GM11168 (cell line): ENCODE measurements at regions not wholly inside any gene's neighbourhood (a gene's known extent, or its start where the extent isn't known, plus 50 kb on each side); places are given as distances from the start of the nearest gene placed in this dataset.

Source experiments
- in situ Hi-C: fragments of 300-500 bp; cut with MboI; formaldehyde crosslinking; loops from one replicate; pipeline ENCODE4 v1.12.0; 2022; ENCODE audit warnings: low sequenced_read_pairs; ENCODE audit not compliant: unreplicated experiment

DNA sequence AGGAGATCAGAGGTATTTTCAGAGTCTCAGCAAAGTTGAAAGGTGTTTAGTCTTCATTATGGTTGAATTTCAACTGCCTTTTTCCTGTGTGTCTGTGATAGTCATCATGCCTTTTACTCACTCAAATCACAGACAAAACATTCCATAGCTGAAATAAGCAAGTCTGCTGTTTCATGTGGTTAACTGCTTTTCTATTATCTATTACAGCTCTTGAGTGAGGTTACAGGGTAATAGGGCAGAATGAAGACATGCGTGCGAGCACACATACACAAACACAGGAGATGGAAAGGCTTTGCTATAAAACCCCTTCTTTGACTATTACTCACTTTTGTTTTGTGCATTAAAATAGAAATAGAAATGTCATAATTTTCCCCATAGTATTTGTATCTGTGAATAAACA lies 192.6 kb upstream of the RARB start:
- in situ Hi-C loops, result no loop called here

DNA sequence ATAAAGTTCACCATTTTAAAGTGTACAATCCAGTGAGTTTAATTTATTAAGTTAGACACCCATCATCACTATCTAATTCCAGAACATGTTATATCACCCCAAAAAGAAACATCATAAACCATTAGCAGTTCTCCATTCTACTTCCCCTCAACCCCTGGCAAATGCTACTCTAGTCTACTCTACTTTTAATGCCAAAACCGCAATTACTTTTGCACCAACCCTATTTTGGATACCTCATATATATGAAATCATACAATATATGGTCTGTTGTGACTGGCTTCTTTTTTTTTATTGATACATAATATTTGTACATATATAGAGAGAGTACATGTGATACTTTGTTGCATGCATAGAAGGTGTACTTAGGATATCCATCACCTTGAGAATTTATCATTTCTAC lies 190.5 kb upstream of the RARB start:
- in situ Hi-C loops, result no loop called here

DNA sequence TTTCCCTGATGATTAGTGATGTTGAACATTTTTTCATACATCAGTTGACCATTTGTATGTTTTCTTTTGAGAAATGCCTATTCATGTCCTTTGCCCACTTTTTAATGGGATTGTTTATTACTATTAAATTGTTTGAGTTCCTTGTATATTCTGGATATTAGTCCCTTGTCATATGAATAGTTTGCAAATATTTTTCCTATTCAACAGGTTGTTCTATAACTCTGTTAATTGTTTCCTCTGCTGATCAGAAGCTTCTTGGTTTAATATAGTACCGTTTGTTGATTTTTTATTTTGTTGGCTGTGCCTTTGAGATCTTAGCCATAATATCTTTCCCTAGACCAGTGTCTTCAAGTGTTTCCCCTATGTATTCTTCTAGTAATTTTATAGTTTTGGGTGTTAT lies 189.0 kb upstream of the RARB start:
- in situ Hi-C loops, result no loop called here

DNA sequence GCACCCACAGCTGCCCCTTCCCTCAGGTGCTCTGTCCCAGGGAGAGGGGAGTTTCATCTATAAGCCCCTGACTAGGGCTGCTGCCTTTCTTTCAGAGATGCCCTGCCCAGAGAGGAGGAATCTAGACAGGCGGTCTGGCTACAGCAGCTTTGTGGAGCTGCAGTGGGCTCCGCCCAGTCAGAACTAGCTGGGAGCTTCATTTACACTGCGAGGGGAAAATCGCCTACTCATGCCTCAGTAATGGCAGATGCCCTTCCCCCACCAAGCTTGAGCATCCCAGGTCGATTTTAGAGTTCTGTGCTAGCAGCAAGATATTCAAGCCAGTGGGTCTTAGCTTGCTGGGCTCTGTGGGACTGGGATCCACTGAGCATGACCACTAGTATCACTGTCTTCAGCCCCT lies 181.2 kb upstream of the RARB start:
- in situ Hi-C loops, result no loop called here

DNA sequence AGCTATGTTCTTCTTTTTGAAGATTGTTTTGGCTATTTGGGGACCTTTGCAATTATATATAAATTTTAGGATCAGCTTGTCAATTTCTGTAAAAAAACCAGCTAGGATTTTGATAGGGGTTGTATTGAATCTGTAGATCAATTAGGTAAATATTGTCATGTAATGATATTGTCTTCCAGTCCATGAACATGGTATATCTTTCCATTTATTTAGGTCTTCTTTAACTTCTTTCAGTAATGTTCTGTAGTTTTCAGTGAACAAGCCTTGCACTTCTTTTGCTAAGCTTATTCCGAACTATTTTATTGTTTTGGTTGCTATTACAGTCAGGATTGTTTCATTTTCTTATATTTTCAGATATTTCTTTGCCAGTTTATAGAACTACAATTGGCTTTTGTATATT lies 175.8 kb upstream of the RARB start:
- in situ Hi-C loops, result no loop called here

DNA sequence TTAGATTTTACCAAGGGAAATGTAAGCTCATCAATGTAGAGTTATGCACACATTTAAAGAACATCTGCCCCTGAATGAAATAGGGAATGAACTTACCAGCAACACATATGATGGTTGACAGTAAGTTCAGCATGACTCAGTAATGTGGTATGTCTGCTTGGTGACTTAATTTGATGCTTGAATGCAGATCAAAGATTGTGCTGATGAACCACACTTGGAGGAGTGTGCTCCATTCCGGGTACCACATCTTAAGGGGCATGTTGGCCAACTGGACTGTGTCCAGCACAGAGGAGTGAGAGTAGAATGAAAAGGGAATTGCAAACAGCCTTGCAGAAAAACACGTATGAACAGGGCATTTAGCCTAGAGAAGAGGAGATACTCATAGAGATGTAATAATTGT lies 171.0 kb upstream of the RARB start:
- in situ Hi-C loops, result no loop called here

DNA sequence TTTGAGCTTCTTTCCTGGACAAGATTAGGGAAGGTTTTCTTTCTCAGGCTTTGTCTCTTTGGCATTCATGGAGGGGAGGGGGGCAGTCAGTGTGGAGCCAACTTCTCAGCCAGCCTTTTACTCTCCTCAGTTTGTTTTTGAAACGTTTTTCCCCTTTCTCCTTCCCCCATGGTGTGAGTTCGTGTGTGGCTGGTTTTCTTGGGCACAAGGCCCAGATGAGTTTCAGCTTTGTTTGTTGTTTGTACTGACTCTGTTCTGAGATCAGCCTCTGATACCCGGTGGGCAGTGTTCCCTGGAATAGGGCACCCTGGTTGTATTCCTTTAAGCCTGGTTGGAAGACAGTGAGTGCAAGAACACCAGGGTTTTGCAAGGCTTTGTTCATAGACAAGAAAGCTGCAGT lies 168.2 kb upstream of the RARB start:
- in situ Hi-C loops, result no loop called here

DNA sequence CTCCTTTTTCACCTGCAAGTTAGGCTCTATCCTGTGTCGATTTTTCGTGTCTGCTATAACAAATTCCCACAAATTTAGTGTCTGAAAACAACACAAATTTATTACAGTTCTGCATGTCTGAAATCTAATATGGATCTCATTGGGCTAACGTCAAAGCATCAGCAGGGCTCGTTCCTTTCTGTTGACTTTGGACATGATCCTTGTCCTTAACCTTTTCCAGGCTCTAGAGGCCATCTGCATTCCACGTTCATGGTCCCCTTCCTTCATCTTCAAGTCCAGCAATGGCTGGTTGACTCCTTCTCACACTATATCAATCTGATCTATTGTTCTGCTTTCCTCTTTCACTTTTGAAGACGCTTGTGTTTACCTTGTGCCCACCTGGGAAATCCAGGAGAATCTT lies 165.7 kb upstream of the RARB start:
- in situ Hi-C loops, result no loop called here

DNA sequence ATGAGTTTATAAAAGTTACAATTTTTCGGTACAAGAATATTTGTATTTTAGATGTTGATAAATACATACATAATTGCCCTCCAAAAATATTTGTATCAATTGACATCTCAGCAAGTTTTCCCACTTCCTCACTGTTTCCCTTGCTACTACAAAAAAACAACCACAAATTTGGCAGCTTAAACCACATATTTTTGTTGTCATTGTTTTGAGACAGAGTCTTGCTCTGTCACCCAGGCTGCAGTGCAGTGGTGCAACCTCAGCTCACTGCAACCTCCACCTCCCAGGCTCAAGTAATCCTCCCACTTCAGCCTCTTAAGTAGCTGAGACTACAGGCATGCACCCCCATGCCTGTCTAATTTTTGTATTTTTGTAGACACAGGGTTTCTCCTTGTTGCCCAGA lies 162.8 kb upstream of the RARB start:
- in situ Hi-C loops, result no loop called here

DNA sequence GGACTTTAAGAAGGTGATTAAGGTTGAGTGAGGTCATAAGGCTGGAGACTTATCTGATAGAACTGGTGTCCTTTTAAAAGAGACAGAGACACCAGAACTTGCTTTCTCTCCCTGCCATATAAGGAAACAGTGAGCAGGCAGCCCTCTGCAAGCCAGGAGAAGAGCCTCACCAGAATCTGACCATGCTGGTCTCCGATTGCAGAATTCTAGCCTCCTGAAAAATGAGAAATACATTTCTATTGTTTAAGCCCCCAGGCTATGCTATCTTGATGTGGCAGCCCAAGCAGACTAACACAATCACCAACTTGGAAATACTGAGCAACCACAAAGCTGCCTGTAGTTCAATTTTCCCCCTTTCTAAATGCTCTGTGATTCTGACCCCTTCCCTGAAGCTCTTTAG lies 161.4 kb upstream of the RARB start:
- in situ Hi-C loops, result no loop called here

DNA sequence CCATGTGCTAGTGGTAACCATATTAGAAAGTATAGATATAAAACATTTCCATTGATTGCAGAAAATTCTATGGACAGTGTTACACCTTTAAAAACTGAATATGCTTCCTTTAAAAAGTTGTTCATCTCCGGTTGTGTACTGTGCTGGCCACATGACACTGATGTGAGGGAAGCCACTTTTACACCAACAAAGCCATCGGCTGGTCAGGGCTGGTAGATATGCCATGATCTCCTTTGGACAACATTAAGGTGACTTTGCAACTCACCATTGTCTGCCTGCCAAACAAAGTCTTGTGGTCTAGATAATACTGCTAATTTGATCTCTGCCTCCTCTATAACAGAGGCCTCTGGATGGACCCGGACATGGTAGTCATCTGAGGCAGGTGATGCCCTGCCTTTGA lies 156.0 kb upstream of the RARB start:
- in situ Hi-C loops, result no loop called here

DNA sequence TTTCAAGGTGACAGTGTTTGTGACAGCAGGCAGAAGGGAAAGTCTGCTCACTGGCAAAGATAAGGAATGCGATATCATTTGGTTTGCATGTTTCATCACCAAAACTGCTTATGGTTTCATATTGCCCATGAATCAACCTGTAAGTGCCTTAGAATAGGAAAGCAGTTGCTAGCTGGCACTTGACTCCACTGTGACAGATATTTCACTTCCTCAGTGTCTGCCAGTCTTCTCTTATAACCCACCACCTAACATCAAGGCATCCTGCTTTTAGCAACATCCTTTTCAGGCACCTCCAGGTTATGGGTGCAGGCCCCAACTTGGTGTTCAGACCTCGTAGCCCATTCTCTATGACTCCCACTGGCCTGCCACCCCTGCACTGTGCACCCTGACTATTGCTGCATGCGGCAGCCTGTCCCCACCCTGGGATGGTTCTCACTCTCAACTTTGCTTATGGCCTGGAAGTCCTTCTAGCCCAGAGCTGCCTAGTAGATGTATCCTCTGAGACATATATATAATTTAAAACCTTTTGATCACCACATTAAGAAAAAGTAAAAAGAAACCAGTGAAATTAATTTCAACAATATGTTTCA lies 154.4 kb upstream of the RARB start:
- in situ Hi-C loops, result no loop called here

DNA sequence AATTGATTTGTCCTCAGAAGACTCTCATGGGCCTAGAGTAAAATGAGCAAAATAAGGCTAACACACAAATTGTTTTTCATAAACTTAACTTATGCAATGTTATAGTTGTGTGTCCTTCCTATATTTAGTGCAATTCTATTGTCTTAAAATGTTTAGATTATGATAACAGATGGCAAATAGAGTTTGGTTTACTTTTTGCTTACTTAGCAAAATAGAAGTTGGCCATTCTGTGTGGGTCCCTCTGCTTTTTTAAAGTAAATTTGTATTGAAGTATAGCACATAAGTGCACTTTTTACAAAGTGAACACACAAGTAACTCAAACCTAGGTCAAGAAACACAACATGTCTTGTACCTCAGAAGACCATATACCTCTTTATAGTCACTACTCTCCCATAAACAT lies 150.6 kb upstream of the RARB start:
- in situ Hi-C loops, result no loop called here

DNA sequence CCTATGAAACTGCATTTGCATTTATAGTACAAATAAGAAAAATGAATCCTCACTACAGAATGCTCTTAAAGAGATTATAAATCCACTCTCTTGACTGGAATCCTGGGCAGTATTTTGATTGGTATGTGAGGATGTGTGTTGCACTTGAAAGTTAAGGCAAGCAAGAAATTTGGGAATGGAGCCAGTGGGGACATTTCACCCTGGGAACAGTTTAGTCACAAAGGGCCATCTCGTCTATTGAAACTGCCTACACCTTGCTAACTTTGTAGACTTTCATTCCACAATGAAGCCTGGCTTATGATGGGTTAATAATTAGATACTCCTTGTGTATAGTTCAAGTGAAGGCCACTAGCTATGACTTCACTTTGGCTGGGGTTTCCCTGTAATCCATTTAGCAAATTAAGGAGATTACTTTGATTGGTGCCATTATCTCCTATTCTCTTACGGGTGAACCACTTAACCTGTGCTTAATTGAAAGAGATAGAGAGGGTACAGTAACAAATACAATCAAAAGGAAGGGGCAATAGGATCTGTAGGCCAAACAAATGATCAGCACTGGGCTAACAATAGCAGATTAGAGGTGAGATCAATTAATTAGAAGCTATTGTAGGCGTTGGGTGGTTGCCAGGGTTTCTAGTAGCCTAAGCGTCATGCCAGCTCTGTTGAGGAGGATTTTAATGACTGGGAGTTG lies 146.9 kb upstream of the RARB start:
- in situ Hi-C loops, result no loop called here

DNA sequence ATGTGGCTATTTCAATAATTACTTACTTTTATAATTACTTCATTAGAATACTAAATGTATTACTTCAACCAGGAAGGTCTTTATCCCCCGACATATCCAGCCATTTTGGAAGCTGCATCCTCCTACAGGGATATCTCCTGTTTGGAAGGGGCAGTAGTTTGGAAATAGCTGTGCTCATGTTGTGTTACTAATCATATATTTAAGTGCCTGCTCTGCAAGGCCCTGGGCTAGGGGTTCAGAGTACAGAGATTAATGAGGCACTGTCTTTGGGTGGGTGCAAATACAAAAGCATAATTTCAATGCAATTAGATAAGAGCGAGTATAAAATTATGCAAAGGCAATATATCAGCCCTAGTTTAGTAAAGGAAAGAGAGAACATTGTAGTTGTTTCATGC lies 146.3 kb upstream of the RARB start:
- in situ Hi-C loops, result no loop called here

DNA sequence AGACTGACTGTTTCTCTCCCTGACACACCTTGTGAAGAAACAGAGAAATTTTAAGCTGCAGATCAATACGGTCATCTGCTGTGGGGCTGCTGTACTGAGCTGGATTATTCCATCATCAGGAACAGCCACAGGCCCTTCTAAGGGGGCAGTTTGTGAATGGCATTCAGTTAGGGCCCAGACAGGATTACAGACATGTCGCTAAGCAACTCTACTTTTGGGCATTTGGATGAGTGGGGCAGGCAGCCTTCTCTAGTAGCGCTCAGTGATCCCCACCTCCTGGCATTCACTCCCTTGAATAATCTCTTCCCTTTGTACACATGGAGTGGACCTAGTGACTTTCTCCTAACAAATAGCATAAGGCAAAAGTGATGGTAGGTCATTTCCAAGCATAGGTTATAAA lies 144.4 kb upstream of the RARB start:
- in situ Hi-C loops, result no loop called here

DNA sequence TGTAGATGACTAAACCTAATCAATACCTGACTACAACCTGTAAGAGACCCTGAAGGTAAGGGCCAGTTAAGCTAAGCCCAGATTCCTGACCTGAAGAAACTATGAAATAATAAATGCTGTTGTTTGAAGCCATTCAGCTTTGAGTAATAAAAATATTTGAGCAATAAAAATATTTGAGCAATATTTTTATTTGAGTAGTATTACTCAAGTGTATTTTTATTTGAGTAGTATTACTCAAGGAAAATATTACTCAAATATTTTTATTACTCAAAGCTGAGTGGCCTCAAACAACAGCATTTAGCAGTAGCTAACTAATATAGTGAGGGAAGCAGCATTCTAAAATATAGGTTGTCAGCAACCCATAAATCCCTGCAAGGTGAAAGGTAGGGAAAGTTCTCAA lies 143.8 kb upstream of the RARB start:
- in situ Hi-C loops, result no loop called here

DNA sequence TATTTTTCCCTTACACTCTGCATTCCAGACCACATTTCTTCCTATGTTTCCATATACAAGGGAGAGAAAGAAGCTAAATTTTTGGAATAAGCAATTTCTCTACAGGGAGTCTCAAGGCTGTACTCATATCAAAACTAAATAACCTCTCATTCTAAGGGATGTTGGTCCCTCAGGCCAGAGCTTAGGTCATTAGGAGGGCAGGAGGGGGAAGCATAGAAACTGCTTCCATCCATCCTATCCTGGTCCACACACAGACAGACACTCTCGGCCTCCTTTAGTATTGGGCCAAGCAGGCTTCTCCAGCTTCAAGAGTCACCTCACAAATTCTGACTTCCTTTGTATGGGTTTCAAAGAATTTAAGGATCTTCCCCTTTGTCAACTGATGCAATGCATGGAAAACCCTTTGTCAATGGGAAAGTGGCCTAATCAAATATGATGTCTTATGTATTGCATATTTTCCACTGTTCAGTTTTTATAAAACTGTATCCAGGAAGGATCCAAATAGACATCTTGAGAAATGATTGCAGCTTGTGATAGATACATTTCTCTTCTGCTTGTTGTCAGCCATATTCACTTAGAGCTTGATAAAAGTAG lies 140.7 kb upstream of the RARB start:
- in situ Hi-C loops, result no loop called here

DNA sequence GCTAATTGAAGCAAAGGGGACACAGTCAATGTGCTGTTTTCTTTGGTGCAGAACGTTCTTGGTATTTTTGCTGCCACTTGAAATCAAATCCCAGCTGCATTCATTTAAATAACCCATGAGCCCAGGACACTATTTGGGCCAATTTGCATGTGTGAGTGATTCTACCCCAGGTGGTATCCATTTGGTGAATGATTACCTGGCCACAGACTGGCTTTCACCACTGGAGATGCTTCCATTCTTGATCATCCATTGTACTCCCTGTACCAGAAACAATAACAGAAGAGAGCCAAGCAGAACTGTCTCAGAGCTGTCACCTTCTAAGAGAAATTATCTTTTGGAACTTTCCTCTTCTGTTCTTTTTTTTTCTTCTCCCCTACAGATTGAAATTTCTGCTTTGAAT lies 139.7 kb upstream of the RARB start:
- in situ Hi-C loops, result no loop called here

DNA sequence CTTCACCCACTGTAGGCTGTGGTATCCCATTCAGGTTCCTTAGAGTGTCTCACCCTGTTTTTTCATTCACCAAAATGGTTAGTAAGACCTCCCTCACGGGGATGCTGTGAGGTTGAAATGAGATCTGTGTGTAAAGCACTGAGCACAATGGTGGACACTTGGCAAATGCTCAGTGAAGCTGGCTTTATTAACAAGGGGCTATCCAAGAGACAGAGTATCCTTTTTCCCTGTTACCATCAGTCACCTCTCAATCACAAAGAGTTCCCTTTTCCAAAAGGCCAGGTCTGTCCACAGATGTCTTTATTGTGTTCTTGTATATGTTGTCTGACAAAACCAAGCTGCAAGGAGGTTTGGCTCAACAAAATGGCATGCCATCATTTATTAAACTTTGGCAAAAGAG lies 138.9 kb upstream of the RARB start:
- in situ Hi-C loops, result no loop called here

DNA sequence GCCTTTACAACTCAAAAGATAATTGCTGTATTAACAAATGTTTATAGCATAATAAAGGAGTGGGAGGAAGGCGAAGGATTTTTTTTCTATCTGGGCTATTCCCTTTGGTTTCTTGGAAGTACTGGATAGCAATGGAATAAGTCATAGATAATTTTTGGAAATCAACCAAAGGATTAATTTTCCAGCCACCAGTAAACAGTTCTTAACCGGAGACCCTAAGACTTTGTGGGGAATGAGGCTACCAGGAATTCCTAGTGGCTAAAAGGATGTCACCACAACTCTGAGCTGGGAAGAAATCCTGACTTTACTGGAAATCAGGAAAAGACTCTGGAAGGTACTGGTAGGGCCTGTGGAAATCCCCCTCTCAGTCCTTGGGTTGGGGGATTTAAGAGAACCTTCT lies 138.4 kb upstream of the RARB start:
- in situ Hi-C loops, result no loop called here

DNA sequence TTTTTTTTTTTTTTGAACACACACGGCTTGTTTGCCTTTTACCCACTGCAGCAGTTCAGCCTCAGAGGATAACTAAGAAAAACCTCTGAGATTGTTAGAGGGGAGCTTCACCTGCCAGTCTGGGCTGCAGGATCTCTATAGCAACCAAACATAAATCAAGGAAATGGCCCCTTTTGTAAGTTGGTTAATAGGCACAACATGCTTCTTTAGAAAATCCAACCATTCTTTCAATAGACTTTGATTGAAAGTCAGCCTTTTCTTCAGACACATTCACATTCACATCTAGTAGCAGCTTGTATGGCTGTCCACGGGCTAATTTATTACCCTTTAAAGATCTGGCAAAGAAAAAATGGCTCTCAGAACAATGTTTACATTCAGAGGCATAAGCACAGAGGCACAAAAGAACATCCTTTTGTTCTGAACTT lies 136.6 kb upstream of the RARB start:
- in situ Hi-C loops, result no loop called here
